Omental fat pad (tissue), 3 donors: ENCODE measurements at regions not wholly inside any gene's neighbourhood (a gene's known extent, or its start where the extent isn't known, plus 50 kb on each side); places are given as distances from the start of the nearest gene placed in this dataset.

Experiments
- ATAC-seq: fragments of 150-250 bp; one replicate; pipeline ENCODE4 v1.9.1; 2016; ENCODE audit warnings: mild to moderate bottlenecking, moderate library complexity; ENCODE audit not compliant: low FRiP score
- DNase-seq: peaks from one replicate; pipeline ENCODE4 v3.0.0-alpha.2; 2019; ENCODE audit warnings: low spot score
- CTCF ChIP-seq, 3 donors: fragments of 450-650 bp; IDR thresholded peaks; one replicate each; pipeline ENCODE4 v1.5.1; 2016 to 2017; ENCODE audit warnings: antibody characterized with exemption in 3 of 3, mild to moderate bottlenecking in 3 of 3, moderate library complexity in 2 of 3

- no peak for TF ChIP-seq CTCF (IDR thresholded peaks at IDR 0.05)
- DNase-seq: no peak
- ATAC-seq: no peak
Measured at GRCh38 chr18:39031647-39032046, 1466.0 kb upstream of the CELF4 start.

- no peak for TF ChIP-seq CTCF (IDR thresholded peaks at IDR 0.05)
- DNase-seq (no peak), ATAC-seq (no peak)
Measured at GRCh38 chr18:39030124-39030655, 1464.6 kb upstream of the CELF4 start.

GRCh38 chr18:39025531-39025930 lies 1459.9 kb upstream of the CELF4 start:
- TF ChIP-seq CTCF (IDR thresholded peaks at IDR 0.05): no peak
- ATAC-seq: no peak

GRCh38 chr18:39019989-39020388 lies 1454.4 kb upstream of the CELF4 start:
- TF ChIP-seq CTCF (IDR thresholded peaks at IDR 0.05): no peak
- DNase-seq (no peak), ATAC-seq (no peak)

More at GRCh38 chr18:39025531-39025930, 1459.9 kb upstream of the CELF4 start:
- no peak for DNase-seq

GRCh38 chr18:39007031-39007902 lies 1441.7 kb upstream of the CELF4 start:
- ATAC-seq (no peak), DNase-seq (no peak)
- TF ChIP-seq CTCF (IDR thresholded peaks at IDR 0.05): no peak

DNA sequence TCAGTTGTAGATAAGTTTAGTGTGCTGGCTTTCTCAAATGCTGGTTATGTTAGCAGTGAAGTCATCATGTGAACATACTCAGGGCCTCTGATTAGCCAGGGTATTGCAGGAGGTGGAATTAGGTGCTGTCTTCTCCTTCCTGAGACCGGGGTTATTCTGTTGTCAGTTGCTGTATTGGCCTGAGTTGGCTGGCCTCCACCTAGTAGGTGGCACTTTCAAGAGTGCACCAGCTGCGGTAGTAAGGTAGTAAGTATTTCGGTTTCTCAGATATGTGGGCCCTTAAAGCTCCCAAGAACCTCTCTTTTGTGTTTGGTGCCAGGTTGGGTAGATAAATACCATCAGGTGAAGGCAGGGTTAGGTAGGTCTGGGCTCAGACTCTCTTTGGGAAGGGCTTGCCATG lies 1430.5 kb upstream of the CELF4 start:
- TF ChIP-seq CTCF (IDR thresholded peaks at IDR 0.05): no peak
- no peak for DNase-seq
- ATAC-seq: no peak

- no peak for ATAC-seq
- no peak for TF ChIP-seq CTCF (IDR thresholded peaks at IDR 0.05)
Measured at GRCh38 chr18:38993342-38993741, 1427.7 kb upstream of the CELF4 start.

More at GRCh38 chr18:38993342-38993741, 1427.7 kb upstream of the CELF4 start:
- no peak for DNase-seq
